HG03565 (cell line): ENCODE measurements at regions not wholly inside any gene's neighbourhood (a gene's known extent, or its start where the extent isn't known, plus 50 kb on each side); places are given as distances from the start of the nearest gene placed in this dataset.

Experiments used
- ATAC-seq: cut with Tn5 transposase; IDR thresholded peaks from one replicate; pipeline ENCODE4 v1.9.1; 2021; ENCODE audit warnings: mild to moderate bottlenecking, moderate library complexity; ENCODE audit not compliant: unreplicated experiment

DNA sequence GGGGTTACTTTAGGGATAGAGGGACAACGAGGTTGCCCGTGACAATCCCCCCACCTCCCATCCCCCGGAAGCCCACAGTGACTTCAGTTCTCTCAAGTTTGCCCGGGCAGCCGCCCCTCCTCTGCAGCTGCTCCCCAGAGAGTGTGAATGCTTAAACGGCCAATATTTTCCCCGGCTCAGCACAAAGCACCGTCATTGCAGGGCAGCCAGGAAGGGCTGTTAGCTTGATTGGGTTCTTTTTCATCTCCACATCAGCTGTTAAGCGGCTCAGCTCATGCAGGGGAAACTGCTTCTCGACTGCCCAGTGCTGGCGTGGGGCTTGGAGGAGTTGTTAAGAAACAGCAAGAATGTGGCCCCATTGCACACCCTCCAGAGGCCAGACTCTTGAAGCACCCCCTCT is 120.5 kb upstream of the NCOR2 start:
- no peak for ATAC-seq

DNA sequence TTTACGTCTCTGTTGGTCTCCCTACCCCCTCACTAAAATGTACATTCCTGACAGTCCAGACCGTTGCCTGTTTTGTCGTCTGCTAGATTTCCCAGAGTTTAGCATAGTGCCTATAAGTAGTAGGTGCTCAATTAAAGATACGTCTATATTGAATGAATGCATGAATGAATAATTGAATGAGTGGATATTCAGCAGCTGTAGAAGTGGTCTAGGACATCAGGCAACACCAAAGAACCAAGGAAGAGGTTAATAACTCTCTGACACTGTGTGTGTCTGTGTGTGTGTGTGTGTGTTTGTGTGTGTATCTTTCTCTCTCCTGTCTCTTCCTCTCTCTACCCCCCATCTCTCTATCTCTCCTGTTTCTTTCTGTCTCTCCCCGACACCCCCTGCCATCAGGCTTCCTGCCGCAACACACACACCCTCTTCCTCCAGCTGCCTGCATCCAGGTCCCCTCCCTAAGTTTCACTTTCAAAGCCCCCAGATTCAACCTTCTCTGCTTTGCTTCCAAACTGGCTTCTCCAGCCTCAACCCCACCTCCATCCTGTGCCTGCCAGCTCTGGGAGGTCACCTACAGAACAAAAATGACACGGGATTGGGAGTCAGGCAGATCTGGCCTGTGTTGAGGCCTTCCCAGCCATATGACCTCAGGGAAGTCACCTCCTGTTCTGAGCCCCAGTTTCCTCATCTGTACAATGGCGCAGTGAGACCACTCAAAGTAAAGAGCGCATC is 119.9 kb upstream of the NCOR2 start:
- no peak for ATAC-seq

DNA sequence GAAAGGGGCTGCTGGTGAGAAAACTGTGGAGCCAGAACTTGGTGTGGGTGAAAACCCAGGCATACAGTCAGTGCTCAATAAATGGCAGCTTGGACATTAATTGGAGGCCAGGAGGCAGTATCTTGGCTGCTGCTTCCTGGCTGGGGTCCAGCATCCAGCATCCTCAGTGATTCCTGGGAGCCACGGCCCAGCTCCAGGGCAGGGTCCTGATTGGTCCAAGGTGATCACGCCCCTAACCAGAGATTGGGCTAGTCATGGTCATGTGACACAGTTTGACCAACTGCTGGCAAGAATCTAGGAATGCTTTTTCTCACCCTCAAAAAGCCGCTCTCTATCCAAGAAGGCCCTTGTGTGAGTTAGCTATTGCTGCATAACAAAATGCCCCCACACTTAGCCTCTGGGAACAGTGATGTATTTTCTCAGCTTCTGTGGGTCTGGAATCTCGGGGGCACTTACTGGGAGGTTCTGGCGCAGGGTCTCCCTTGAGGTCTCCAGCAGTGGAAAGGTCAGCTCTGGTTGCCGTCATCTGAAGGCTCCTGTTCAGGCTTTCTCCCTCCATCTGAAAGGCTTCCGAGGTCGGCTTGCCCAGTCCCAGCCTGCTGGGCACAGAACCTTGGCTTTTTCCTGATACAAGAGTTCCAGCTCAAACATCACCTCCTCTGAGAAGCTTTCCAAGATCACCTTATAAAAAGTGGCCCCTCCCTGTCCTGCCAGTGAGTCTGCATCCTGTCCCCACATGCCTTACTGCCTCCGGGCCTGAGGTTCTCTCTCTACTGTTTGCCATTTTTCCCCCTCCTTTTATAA is 119.2 kb upstream of the NCOR2 start:
- no peak for ATAC-seq

DNA sequence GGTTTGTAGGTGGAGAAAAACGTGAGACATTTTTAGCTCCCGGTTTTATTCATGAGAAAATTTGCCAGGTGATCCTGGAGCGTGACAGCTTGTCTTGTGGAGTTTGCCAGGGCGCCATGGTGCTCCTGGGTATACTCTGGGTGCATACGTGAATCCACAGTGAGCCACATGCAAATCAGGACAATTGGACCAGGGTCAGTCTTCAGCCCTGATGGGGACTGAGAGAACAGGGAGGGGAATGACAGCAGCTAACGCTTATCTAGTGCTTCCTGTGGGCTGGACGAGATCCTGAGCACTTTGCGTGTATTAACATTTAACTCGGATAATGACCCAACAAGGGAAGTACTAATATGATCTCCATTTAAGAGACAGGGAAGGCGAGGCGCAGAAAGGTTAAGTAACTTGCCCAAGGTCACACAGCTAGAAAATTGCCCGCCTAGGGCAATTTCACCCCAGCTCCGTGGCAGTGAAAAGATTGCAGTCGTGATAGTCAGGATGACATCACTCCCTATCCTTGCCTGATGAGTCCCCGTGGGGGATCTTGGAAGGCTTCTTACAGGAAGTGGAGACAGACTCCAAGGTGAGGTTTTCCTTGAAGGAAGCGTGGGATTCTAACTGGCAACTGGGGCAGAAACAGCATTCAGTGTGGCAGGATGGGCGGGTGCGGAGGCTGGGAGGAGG is 118.4 kb upstream of the NCOR2 start:
- ATAC-seq: no peak

DNA sequence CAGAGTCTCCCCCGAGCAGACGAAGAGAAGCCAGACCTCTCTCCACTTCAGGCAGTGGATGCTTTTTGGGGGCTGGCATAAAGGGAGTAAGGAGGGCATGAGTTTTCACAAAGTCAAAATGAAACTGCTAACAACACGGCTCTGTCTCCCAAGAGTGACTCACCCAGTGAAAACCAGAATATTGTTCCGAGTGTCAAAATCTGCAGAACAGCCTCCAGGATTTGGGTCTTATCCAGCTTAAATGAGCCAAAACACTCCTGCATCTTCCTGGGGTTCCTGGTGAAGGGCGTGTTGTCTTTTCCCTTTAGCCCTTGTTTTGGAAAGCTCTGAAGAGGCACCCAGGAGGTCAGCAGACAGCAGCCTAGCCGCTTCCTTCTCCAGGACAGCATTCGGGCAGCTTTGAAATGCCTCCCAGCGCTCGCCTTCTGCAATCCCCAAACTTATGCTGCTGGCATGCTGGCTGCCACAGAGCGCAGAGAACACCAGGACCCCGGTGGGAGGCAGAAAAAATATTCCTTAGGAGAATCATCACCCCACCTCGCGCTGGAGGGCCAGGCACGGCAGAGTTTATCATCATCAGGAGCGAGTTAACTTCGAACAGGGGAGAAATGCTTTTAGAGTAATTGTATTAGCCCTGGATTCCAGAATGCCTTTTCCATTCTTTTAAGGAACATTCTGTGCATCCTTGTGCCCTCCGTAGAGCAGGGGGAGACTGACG is 117.7 kb upstream of the NCOR2 start:
- ATAC-seq: no peak

DNA sequence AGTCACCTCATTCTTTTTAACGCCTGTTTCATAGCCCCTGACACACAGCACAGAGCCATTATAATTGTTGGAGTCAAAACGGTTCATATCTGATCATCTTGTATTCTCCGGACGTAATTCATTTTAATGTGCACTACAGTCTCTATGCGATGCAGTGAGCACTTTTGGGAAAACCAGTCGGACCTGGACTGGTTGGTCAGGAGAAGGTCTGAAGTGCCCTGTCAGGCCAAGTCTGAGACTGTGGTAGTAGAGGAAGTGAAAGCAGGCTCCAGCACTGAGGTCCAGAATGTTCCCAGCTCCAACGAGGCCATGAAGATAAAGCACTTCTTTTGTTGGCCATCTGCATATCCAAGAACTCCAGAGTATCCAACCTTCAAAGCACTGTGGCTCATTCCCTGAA is 117.1 kb upstream of the NCOR2 start:
- ATAC-seq: no peak

DNA sequence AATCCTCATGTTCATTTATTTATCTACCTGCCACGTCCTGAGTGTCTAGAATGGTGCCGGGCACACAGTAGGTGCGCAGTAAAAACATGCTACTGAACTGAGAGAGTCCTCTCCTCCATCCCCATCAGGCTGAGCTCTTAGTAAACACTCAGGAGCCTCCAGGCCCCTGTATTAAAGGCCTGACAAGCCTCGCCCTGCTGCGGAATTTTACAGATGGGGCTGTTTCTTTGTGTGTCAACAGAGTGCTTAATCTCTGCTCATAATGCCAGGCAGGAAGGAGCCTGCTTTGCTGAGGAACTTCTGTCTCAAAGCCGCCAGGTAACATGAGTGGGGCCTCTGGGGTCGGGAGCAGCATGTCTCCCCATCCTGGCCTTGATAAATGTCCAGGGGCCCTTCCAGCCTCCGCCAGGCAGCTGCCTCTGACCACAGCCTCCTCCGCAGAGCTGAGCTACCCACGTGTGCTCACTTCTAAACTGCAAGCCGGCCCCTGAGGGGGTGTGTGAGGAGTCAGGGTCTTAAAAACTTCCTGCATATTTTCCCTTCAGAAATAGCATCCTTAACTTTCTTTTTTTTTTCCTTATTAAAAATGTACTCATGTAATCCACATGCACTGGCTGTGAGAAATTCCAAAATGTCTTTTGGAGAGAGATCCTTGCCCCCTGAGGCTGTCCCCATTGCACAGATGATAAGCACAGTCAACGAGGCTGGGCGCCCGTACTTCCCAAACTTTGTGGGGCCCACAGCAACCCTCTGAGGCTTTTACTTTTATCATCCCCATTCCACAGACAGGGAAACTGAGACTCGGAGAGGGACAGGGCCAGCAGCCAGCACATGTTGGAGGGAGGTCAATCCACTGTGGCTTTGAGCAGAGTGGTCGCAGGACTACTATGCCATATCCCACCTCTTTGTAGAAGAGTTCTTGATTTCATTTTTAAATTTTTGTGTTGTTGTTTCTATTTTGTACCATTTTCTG is 116.0 kb upstream of the NCOR2 start:
- ATAC-seq: no peak

DNA sequence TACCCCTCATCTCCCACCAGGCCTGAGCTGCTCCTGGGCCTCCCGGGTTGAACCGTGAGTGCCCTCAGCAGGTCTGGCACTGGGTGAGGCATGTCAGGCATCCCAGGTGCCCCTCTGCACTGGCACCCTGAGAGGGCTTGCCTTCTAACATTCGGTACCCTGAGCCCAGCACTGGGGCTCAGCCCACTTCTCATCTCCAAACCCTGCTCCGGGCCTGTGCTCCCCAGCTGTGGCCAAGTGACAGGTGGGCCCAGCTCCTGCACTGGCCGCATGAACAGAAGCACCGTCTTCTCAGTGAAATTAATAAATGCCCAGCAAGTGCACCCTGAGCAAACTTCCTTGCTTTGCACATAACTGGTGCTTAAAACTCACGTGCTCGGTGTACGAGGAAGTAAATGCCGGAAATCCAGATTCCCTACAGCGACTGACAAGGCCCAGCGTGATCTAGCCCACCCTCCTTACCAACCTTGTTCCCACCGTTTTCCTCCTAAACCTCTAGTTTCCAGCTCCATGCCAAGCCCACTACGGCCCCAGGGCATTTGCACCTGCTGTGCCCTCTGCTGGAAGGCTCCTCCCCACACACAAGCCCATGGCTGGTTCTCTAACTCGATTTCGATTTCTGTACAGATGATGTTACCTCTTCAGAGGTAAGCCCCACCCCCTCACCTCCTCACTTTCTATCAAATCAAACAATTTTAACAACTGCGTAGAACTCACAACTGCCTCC is 115.2 kb upstream of the NCOR2 start:
- no peak for ATAC-seq

DNA sequence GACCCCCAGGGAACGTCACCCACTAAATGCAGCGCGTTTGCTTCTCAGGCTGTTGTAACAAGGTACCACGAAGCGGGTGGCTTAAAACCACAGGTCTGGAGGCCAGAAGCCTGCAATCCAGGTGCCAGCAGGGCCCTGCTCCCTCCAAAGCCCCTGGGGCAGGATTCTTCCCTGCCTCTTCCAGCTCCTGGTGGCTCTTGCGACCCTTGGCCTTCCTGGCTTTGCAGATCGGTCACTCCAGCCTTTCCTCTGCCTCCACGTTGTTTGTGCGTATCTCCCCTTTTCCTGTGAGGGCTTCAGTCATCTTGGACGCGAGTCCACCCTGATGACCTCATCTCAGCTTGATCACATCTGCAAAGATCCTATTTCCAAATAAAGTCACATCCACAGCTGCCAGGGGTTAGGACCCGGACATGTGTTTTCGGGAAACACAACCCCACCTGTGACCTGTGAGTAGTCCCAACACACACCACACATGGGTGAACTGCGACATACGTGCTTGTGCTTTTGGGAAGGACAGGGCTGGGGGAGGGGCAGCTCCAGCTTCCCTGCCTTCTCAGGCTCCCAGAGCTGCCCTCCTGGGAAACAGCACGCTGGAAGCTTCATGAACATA is 114.5 kb upstream of the NCOR2 start:
- no peak for ATAC-seq

DNA sequence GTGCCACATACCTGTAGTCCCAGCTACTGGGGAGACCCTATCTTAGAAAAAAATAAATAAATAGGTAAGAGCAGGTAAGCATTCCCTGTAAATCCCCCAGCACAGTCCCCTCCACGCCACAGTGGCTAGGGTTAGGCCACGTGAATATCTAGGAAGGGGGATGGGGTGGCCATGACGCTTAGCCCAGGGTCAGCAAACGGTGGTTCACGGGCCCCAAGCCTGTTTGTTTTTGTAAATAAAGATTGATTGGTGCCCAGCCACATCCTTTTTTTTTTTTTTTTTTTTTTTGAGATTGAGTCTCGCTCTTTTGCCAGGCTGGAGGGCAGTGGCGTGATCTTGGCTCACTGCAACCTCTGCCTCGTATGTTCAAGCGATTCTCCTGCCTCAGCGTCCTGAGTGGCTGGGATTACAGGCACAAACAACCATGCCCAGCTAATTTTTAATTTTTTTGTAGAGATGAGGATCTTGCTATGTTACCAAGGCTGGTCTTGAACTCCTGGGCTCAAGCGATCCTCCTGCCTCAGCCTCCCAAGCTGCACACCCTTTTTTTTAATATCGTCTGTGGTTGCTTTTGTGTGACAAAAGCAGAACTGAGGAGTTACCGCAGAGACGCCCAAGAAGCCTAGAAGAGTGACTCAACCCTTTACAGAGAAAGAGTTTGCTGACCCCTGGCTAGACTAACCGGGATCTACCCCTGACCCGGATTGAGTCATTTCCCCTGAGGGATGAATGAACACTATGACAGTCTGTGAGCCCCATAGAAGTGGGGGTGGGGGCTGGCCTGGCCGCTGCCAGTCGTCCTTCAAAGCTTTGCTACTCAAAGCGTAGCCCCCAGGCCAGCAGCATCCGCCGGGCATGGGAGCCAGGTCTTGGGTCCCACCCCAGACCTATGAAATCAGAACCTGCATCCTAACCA is 113.7 kb upstream of the NCOR2 start:
- ATAC-seq: no peak

DNA sequence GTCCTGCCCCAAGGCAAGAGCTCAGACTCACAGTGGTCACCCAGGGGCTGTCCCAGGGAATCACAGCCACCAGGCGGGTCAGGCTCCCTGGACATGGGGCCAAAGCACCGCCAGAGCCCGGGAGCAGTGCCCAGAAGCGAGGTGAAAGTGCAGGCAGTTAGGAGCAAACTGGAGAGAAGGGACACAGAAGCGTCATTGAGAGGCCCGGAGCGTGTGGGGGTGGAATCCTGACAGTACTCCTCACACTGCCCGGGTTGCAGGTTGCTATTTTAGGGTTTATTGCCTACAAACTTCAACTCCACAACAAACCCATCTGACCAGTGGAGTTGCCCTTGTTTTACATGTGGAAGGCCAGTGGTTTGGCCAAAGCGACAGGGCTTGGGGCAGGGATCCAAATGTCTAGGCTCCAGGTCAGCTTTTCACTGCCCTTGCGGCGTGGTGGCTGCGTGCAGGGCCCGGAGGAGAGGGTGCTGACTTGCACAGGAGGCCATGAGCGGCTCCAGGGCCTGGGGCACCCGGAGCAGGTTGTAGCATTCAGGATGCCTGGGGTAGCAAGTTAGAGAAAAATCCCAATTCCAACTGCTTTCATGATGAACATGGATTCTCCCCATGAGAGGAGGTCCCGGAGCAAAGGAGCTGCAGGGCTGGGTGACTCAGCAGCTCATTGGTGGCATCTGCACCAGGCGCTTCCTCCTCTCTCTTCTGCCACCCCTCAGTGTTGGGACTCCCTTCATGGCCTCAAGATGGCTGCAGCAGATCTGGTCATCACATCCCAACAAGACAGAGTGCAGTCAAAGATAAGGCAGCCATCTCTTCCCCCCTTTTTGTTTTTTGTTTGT is 112.3 kb upstream of the NCOR2 start:
- no peak for ATAC-seq

DNA sequence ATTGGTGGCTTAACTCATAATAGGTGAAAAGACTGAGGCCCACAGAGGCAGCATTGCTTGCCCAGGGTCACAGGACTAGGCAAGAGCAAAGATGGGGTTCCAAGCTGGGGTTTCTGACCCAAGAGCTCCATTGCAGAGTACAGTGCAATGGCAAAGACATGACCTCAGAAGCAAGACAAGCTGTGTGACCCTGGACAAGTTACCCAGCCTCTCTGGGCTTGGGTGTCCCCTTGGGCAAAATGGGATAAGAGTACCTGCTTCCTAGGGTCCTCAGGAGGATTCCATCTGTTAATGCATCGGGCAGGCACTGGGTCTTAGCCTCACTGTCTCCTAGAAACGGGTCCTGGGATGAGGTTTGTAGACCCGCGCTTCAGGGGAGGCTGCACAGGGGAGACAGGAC is 111.6 kb upstream of the NCOR2 start:
- ATAC-seq: no peak

DNA sequence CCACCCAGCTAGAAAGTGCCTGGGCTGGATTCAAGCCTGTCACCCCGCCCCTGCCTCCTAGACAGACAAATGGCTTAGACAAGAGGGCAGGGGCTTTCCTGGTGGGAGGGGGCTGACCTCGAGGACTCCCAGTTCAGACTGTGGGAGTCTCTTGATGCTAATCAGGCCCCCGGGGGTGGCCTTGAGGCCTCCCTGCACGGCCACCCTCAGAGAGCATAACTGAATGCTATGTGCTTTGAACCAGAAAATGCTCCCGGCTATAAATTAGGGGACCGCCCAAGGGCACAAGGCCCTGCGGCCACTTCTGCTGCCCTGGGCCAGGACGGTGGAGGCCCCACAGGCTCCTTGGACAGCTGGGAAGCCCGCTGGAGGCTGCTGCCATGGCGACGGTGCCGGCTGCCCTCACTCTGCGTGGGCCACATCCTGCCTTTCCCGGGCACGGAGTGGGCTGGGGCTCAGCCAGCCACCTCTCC is 111.0 kb upstream of the NCOR2 start:
- no peak for ATAC-seq

DNA sequence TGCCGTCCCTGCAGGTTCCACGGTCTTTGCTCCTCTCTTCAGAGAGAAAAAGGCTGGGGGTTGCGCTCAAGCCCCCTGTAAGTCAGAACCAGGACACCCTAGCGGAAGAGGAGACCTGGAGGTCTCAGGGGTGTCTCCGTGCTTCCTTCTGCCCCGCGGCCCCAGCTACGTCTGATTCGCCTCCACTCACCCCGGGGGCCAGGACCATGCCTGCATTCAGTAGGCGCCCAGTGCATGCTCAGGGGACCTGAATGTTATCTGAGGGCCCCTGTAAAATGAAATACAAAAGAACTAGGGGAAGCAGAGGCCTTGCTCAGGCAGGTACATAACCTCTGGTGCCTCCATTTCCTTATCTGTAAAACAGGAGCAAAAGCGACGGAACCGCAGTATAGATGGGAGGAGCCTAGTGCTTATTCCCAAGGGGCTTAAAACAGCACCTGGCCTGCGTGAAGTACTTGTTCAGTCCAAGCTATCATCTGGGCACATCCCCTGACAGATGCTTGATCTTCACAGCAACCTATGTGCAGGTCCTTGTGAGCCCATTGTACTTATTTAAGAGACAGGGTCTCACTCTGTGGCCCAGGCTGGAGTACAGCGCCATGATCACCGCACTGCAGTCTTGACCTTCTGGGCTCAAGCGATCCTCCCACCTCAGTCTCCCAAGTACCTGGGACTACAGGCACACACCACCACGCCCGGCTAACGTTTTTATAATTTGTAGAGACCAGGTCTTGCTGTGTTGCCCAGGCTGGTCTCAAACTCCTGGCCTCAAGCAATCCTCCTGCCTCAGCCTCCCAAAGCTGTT is 110.3 kb upstream of the NCOR2 start:
- no peak for ATAC-seq

DNA sequence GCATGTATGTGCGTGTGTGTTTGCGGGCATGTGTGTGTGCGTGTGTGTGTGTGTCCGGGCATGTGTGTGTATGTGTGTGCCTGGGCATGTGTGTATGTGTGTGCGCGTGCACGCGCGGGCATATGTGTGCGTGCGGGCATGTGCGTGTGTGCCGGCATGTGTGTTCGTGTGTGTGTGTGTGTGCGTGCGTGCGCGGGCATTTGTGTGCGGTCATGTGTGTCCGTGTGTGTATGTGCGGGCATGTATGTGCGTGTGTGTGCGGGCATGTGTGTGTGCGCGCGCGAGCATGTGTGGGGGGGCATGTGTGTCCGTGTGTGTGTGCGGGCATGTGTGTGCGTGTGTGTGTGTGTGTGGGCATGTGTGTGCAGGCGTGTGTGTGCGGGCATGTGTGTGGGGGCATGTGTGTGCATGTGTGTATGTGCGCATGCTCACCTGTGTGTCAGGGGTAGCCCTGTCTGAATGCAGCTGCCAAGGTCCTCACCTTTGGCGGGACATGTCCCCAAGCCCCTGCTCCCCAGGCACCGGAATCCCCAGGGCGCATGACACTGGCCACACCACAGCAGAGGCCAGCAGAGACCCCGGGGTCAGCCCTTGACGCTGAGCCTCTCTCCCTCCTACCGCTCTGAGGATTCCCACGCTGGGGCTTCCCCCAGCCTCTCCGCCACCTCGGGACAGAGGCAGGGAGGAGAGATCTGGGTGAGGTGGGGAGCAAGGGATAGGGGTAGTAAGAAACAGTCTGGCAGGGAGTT is 109.5 kb upstream of the NCOR2 start:
- ATAC-seq: no peak
